Aorta (tissue), 5 donors: ENCODE measurements at regions not wholly inside any gene's neighbourhood (a gene's known extent, or its start where the extent isn't known, plus 50 kb on each side); places are given as distances from the start of the nearest gene placed in this dataset.

Source experiments
- ATAC-seq: fragments of 200-7000 bp; cut with Tn5 transposase; one replicate; pipeline ENCODE4 v1.9.1; 2022; ENCODE audit warnings: moderate library complexity; ENCODE audit not compliant: low FRiP score
- DNase-seq, 2 donors: peaks; one replicate each; pipeline ENCODE4 v3.0.0-alpha.2; 2020
- H3K27ac ChIP-seq, 2 donors: one replicate each; pipeline ENCODE4 v1.5.1; 2013; ENCODE audit warnings: low read length in 2 of 2, mild to moderate bottlenecking in 2 of 2, moderate library complexity in 2 of 2, control low read depth in 1 of 2, inconsistent platforms in 1 of 2, low read depth in 1 of 2
- H3K27me3 ChIP-seq, 2 donors: one replicate each; pipeline ENCODE4 v1.6.1; 2013; ENCODE audit warnings: control low read depth in 1 of 2, low read length in 1 of 2, mild to moderate bottlenecking in 1 of 2, moderate library complexity in 1 of 2; ENCODE audit not compliant: insufficient read depth in 2 of 2, control insufficient read depth in 1 of 2
- H3K36me3 ChIP-seq, 2 donors: one replicate each; pipeline ENCODE4 v1.6.1; 2013; ENCODE audit warnings: control low read depth in 1 of 2, low read length in 1 of 2, mild to moderate bottlenecking in 1 of 2; ENCODE audit not compliant: insufficient read depth in 2 of 2, control insufficient read depth in 1 of 2
- H3K4me1 ChIP-seq, 2 donors: one replicate each; pipeline ENCODE4 v1.6.1; 2013; ENCODE audit warnings: low read length in 2 of 2, control low read depth in 1 of 2, mild to moderate bottlenecking in 1 of 2, moderate library complexity in 1 of 2; ENCODE audit not compliant: insufficient read depth in 2 of 2, control insufficient read depth in 1 of 2
- H3K4me3 ChIP-seq, 2 donors: one replicate each; pipeline ENCODE4 v1.5.1; 2013; ENCODE audit warnings: low read length in 2 of 2, control low read depth in 1 of 2, mild to moderate bottlenecking in 1 of 2
- H3K9me3 ChIP-seq: one replicate; pipeline ENCODE4 v1.6.1; 2013; ENCODE audit warnings: mild to moderate bottlenecking, low read length; ENCODE audit not compliant: control insufficient read depth
- WGBS, 2 donors: extraction: QIAGEN DNeasy Blood & Tissue Kit; methylation state at CpG; one replicate each; pipeline ENCODE4 v1.1.7; 2013; 5-methylcytosine and 5-hydroxymethylcytosine counted together
- intact Hi-C, 2 donors: fragments of 100-400 bp; cut with DNase I; formaldehyde crosslinking; loops; one replicate each; pipeline versions ENCODE4 v1.14.2 to v1.15.0; 2022
- donor health status: healthy with polysubstance abuse.
- donor health status: Bipolar disorder and iron deficiency.
- donor health status: DM: no; HTN: no; CAD: no.
- donor health status: DM: no; HTN: no; CAD: no.
- donor health status: DM: yes; HTN: yes; CAD: no.

DNA sequence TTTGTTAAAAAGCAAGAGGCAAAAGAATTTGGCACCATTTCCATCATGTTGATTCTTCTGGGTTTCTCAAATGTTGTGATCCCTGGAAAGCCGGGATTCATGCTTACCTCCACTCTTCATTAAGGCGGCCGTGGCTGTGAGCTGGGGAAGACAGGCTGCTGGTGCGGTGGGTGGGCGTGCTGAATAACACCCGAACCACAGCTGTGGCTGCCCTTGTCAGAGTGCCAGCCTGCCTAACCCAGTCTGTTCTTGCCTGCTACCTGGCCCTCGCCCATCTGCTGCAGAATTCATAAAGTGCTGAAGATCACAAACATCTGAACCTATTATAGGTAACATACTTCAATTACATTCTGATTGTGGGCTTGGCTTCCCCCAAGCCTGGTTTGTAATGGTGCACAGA is 95.8 kb upstream of the RCN1 start:
- Histone ChIP-seq H3K4me1 (no peaks in the 10 kb centered on the region), H3K9me3 (no peaks in the 10 kb centered on the region), H3K27ac (no peak overlapping the region), H3K4me3 (no peak overlapping the region), H3K36me3 (no peaks in the 10 kb centered on the region), H3K27me3 (no peaks in the 10 kb centered on the region)
- ATAC-seq: no peak
- intact Hi-C loops: no loop called here
- no peak for DNase-seq
- WGBS, 2 donors: 68 to 72% methylated on average over 7 of the region's 7 CpGs

DNA sequence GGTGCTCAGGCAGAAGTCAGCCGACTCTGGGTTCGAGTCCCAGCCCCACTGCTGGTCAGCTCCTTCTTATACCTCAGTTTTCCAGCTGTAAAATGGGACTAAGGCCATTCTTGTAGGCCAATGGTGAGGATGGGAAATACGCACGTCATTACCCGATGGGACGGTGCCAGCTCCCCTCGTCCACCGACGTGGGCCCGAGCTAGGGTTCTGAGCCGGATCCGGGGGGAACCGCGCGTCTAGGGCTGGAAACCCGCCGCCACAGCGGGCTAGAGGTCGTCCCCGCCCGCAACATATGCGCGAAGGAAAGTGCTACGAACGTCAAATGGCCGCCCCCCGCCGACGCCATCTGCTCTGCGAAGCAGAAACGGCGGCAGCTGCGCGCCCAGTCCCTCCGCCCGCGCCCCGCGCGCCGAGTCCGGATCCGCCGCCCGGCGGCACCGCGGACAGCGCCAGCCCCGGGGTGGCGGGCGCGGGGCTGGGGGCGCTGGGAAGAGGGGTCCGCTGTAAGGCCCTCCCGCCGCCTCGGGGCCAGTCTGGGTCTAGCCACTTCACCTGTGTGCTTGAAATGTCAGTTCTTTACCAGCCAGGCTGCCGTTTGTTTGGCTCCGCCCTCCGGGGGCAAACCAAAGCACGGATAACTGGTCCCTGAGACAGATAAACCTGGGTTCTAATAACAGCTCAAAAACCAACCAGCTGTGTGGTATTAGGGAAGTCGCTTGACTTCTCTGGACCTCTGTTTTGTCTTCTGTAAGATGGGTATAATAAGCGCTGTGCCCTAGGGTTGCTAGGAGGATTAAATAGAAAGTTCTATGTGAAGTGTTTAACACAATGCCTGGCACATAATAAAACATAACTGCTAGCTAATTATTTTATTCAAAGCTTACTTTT is 103.5 kb upstream of the RCN1 start:
- intact Hi-C loops: no loop called here
- DNase-seq (no peak), ATAC-seq (no peak)
- Histone ChIP-seq H3K4me1 (no peaks in the 10 kb centered on the region), H3K27me3 (peaks cover 0 to 2% of the 10 kb centered on the region in 2 donors), H3K4me3 (no peak overlapping the region), H3K9me3 (peaks cover 2% of the 10 kb centered on the region), H3K27ac (no peak overlapping the region), H3K36me3 (no peaks in the 10 kb centered on the region)
- 9 to 10% methylated on average over 58 to 64 of the region's 64 CpGs for WGBS, 2 donors

DNA sequence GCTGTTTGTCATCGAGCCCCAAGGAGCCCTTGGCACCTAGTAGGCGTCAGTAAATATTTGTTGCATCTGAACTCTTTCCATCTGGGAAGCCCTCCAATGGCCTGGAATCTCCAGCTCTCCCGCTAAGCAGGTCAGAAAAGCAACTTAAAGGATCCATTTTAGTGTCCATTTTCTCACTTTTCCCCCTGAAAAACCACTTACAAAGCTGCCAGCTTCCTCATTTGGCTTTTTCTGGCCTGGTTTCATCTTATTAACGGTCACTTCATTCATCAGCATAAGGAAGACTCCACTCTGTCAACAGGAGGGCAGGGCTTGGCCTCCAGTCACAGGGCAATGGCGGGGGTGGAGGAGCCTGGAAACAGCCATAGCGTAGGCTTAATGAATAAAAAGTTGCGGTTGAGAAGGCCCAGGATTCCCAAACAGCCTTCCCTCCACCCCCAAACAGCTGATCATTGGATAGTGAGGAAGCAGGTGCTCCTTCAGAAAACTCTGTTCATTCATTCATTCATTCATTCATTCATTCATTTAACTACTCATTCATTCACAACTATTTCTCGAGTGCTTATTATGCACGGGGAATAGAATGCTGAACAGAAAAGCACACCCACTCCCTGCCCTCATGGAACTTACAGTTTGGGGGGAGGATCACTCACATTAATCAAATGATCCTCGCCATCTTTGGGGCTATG is 104.5 kb upstream of the RCN1 start:
- H3K27me3 ChIP-seq: peaks cover 0 to 2% of the 10 kb centered on the region in 2 donors
- WGBS, 2 donors: 61 to 70% methylated on average over 10 of the region's 10 CpGs

DNA sequence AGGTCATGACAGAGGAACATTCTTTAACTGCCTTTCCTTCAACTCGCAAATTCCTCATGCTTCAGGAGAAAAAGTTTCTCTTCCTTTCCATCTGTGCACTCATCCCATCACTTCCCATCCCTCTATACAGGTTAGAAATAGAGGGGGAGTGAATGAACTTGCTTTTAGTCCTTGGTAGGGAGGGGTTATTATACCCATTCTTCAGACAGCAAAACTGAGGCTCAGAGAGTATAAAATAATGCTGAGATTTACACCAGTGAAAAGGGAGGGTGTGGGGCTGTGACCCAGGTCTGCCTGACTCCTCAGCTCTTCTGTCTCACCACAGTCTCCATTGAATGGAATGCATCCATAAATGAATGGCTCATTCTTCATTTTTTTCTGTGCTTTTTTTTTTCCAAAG is 109.4 kb upstream of the RCN1 start:
- intact Hi-C loops: no loop called here
- no peak for ATAC-seq

More for the DNA sequence above, 104.5 kb upstream of the RCN1 start:
- no peak overlapping the region for H3K4me3 ChIP-seq
- ATAC-seq (no peak), DNase-seq (no peak)
- intact Hi-C loops: no loop called here
- H3K4me1 ChIP-seq: no peaks in the 10 kb centered on the region
- H3K27ac ChIP-seq: no peak overlapping the region
- peaks cover 2% of the 10 kb centered on the region for H3K9me3 ChIP-seq
- H3K36me3 ChIP-seq: no peaks in the 10 kb centered on the region

DNA sequence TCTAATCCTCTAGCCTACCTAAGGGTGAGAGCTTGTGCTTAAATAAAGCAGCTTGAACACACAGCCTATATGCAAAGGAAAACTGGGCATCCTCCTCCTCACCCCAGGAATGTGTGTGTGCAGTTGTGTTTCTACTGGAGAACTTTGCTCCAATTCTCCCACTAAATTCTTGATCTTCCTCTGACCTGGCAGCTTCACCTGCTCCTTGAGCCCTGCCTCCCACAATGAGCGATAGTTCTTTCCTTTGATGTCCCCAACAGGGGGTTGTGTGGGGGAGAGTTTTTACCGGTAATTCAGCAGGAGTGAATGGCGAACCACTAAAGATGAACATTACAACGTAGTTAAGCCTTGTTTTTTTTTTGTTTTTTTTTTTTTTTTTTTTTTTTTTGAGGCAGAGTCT is 113.5 kb upstream of the RCN1 start:
- ATAC-seq (no peak), DNase-seq (no peak)
- intact Hi-C loops: no loop called here
- H3K4me1 ChIP-seq: no peaks in the 10 kb centered on the region
- no peaks in the 10 kb centered on the region for H3K9me3 ChIP-seq
- WGBS, 2 donors: 26% methylated on average over 4 of the region's 4 CpGs
- no peaks in the 10 kb centered on the region for H3K27me3 ChIP-seq
- no peak overlapping the region for H3K27ac ChIP-seq
- H3K4me3 ChIP-seq: no peak overlapping the region
- H3K36me3 ChIP-seq: no peaks in the 10 kb centered on the region

More for the DNA sequence above, 109.4 kb upstream of the RCN1 start:
- 68% methylated on average over 1 of the region's 1 CpG for WGBS, 2 donors
- no peak overlapping the region for H3K4me3 ChIP-seq
- no peak for DNase-seq
- no peaks in the 10 kb centered on the region for H3K36me3 ChIP-seq
- no peaks in the 10 kb centered on the region for H3K4me1 ChIP-seq
- no peaks in the 10 kb centered on the region for H3K9me3 ChIP-seq
- H3K27me3 ChIP-seq: no peaks in the 10 kb centered on the region
- H3K27ac ChIP-seq: no peak overlapping the region

DNA sequence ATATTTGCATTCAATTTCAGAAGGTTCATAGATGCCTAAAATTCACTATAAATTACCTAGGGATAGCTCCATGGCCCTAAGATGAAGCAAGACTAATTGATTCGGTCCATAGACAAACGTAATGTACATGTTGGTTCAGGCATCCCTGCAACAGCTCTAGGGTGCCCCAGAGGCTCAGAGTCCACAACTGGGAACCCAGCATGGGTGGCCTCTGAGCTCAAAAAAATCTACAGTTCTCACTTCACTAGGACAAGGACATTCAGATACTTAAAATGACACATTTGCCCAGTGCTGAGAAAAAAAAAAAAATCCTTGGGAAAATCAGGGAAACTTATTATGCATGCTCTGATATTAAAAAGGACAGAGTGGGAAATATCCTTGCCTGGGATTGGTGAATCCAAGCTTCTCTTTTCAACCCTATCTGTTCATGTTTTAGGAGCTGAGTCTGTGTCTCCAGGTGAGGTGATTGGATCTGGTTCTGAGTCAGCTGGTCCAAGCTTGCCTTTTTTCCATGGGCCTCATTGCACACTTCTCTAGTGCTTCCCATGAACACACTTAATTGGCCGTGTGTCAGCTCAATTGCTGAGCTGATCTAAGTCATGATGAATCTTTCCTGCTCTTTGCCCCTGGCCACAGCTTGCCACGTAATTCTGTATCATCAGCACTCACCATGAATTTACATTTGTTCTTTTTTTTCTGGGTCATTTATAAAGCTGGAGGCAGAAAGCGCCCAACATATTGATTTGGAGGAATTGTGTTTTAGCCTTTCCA is 116.3 kb upstream of the RCN1 start:
- ATAC-seq (no peak), DNase-seq (no peak)
- WGBS, 2 donors: 53 to 56% methylated on average over 5 of the region's 5 CpGs
- Histone ChIP-seq H3K4me3 (no peak overlapping the region), H3K9me3 (no peaks in the 10 kb centered on the region), H3K4me1 (no peaks in the 10 kb centered on the region), H3K27me3 (no peaks in the 10 kb centered on the region), H3K27ac (no peak overlapping the region), H3K36me3 (no peaks in the 10 kb centered on the region)
- intact Hi-C loops: no loop called here

DNA sequence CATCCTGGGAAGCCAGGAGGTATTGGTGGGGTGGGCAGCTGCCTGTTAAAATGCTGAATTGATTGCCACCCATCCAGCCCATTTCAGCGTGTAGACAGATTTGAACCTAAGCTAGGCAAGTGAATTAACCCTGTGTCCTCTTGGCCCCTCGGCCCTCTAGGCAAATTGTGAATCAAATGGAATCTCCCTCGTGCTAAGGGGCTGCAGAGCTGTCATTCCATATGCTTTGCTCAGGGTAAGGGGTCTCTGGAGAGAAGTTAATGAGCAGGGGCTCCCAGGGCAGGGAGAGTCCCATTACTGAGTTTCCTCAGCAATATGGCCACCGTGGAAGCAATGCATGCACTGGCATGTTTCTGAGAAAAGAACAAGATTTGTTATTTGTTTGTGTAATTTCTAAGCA is 117.7 kb upstream of the RCN1 start:
- Histone ChIP-seq H3K36me3 (no peaks in the 10 kb centered on the region), H3K9me3 (no peaks in the 10 kb centered on the region), H3K4me1 (no peaks in the 10 kb centered on the region), H3K27me3 (no peaks in the 10 kb centered on the region), H3K4me3 (no peak overlapping the region), H3K27ac (no peak overlapping the region)
- DNase-seq (no peak), ATAC-seq (no peak)
- intact Hi-C loops: no loop called here
- WGBS, 2 donors: 53 to 56% methylated on average over 4 of the region's 4 CpGs

DNA sequence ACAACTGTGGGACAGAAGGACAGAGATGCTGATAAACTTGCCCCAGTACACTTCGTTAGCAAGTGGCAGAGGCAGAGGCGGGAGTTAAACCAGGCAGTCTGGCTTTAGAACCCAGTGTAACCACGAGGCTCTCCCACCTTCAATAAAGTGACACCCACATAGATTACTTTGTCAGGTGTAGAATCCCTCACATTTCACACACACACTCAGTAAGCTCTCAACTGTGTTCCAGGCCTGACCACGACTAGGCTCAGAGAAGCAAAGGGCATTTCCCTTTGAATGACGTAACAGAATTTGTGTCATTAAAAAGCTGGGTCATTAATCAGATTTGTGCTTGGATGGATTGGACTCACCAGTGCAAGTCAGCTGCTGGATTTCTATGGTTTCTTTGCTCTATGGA is 118.3 kb upstream of the RCN1 start:
- WGBS, 2 donors: 75 to 78% methylated on average over 5 of the region's 5 CpGs
- intact Hi-C loops: no loop called here

More for the DNA sequence above, 118.3 kb upstream of the RCN1 start:
- H3K4me3 ChIP-seq: no peak overlapping the region
- no peak overlapping the region for H3K27ac ChIP-seq
- ATAC-seq (no peak), DNase-seq (no peak)
- no peaks in the 10 kb centered on the region for H3K4me1 ChIP-seq
- H3K36me3 ChIP-seq: no peaks in the 10 kb centered on the region
- H3K27me3 ChIP-seq: no peaks in the 10 kb centered on the region
- H3K9me3 ChIP-seq: no peaks in the 10 kb centered on the region
